HepG2 (cell line): ENCODE measurements at regions not wholly inside any gene's neighbourhood (a gene's known extent, or its start where the extent isn't known, plus 50 kb on each side); places are given as distances from the start of the nearest gene placed in this dataset.

ENCODE experiments used
- ATAC-seq: fragments of 200-7000 bp; cut with Tn5 transposase; 3 replicates; pipeline ENCODE4 v1.9.1; 2020; ENCODE audit warnings: mild to moderate bottlenecking, moderate library complexity
- BruUV-seq: library from RNA; stranded (reverse); fragments of 400-500 nt; replicated peaks from 2 replicates; lab custom pipeline; 2021; lab: Mats Ljungman, UMichigan
- CTCF ChIA-PET: fragments of 300-600 bp; formaldehyde crosslinking; extraction: SDS; loops from one replicate; lab custom pipeline; 2021; ENCODE audit warnings: low total read pairs, inconsistent platforms, low intra/inter-chr PET ratio; lab: Yijun Ruan, JAX
- POLR2A ChIA-PET: fragments of 350-600 bp; sonication (Branson Sonifier 250); formaldehyde crosslinking; loops from one replicate; lab custom pipeline; 2020; ENCODE audit warnings: antibody characterized with exemption, inconsistent platforms; lab: Yijun Ruan, JAX
- DNase-seq: peaks from one replicate; pipeline ENCODE4 v3.0.0-alpha.2; 2015; ENCODE audit warnings: low spot score
- FAIRE-seq: peaks from 3 replicates; lab custom pipeline; 2011; peaks lifted over from hg19 to GRCh38; lab: Jason Lieb, UNC
- H2AFZ ChIP-seq: one replicate; pipeline ENCODE4 v1.6.1; 2011; ENCODE audit warnings: low read length, inconsistent platforms
- H3K27ac ChIP-seq: fragments of 300-600 bp; 3 replicates; pipeline ENCODE4 v1.8.0; 2011; ENCODE audit warnings: mixed run types, mild to moderate bottlenecking, mixed read lengths, low read length, inconsistent platforms; ENCODE audit not compliant: insufficient read depth; ENCODE audit errors: extremely low read length
- H3K27me3 ChIP-seq, 2 experiments: fragments of 200-600 bp in 1 of 2; 2 replicates in 1 of 2; 3 replicates in 1 of 2; pipeline versions ENCODE4 v1.6.0 to v1.8.0; 2011; ENCODE audit warnings: low read length in 2 of 2, mild to moderate bottlenecking in 2 of 2, moderate library complexity in 2 of 2, inconsistent platforms in 1 of 2; ENCODE audit not compliant: insufficient read depth in 2 of 2, control insufficient read depth in 1 of 2
- H3K36me3 ChIP-seq, 2 experiments: fragments of 200-600 bp in 1 of 2; replicated peaks in 1 of 2; 2 replicates in 1 of 2; 3 replicates in 1 of 2; pipeline versions ENCODE4 v1.5.1 to v1.8.0; 2011; ENCODE audit warnings: low read length in 2 of 2, inconsistent platforms in 1 of 2; ENCODE audit not compliant: insufficient read depth in 2 of 2, control insufficient read depth in 1 of 2
- H3K4me1 ChIP-seq: 2 replicates; pipeline ENCODE4 v1.5.1; 2012; ENCODE audit warnings: low read length, inconsistent platforms; ENCODE audit not compliant: insufficient read depth
- H3K4me2 ChIP-seq: 2 replicates; pipeline ENCODE4 v1.6.0; 2011; ENCODE audit warnings: low read depth, low read length, inconsistent platforms
- H3K4me3 ChIP-seq, 3 experiments: fragments of 200-600 bp in 1 of 3; sonication (generic), shearing (Covaris generic) in 1 of 3; replicated peaks in 1 of 3; 2 replicates each; pipeline ENCODE4 v1.5.1; 2011 to 2016; ENCODE audit warnings: low read length in 3 of 3, inconsistent platforms in 2 of 3, low read depth in 2 of 3, mild to moderate bottlenecking in 2 of 3, control low read depth in 1 of 3, mixed read lengths in 1 of 3; ENCODE audit not compliant: insufficient read depth in 1 of 3
- H3K79me2 ChIP-seq: one replicate; pipeline ENCODE4 v1.6.1; 2011; ENCODE audit warnings: low read length, inconsistent platforms; ENCODE audit not compliant: insufficient read depth
- H3K9ac ChIP-seq: 2 replicates; pipeline ENCODE4 v1.6.0; 2011; ENCODE audit warnings: mild to moderate bottlenecking, low read depth, low read length, inconsistent platforms; ENCODE audit not compliant: insufficient read depth
- H3K9me3 ChIP-seq: 2 replicates; pipeline ENCODE4 v1.5.1; 2012; ENCODE audit warnings: mild to moderate bottlenecking, low read length
- H4K20me1 ChIP-seq: 2 replicates; pipeline ENCODE4 v1.6.0; 2011; ENCODE audit warnings: inconsistent platforms, mild to moderate bottlenecking, low read length, moderate library complexity; ENCODE audit not compliant: insufficient read depth
- GMEB2 ChIP-seq: IDR thresholded peaks from 2 replicates; pipeline ENCODE4 v1.6.1; 2016; ENCODE audit warnings: missing biosample characterization, missing genetic modification reagents, low read depth
- HNRNPL ChIP-seq: fragments of 200-400 bp; formaldehyde crosslinking; IDR thresholded peaks from 2 replicates; pipeline ENCODE4 v1.6.1; 2017; ENCODE audit warnings: mild to moderate bottlenecking, low read depth, low read length
- PHF21A ChIP-seq: sonication (generic); formaldehyde crosslinking; IDR thresholded peaks from 2 replicates; pipeline ENCODE4 v1.5.0; 2020; ENCODE audit warnings: mild to moderate bottlenecking, missing genetic modification reagents
- PREB ChIP-seq: sonication (generic); formaldehyde crosslinking; IDR thresholded peaks from 2 replicates; pipeline ENCODE4 v1.4.0; 2020; ENCODE audit warnings: missing genetic modification reagents
- REST ChIP-seq, 2 experiments: IDR thresholded peaks; 2 replicates each; pipeline ENCODE4 v1.6.1; 2011 to 2012; ENCODE audit warnings: low read length in 2 of 2, borderline replicate concordance in 1 of 2, low read depth in 1 of 2, mild to moderate bottlenecking in 1 of 2, moderate library complexity in 1 of 2
- SUZ12 ChIP-seq: fragments of 150-350 bp; IDR thresholded peaks from 2 replicates; pipeline ENCODE4 v1.6.1; 2014; ENCODE audit warnings: low read depth, low read length
- ZNF18 ChIP-seq: sonication (generic); formaldehyde crosslinking; IDR thresholded peaks from 2 replicates; pipeline ENCODE4 v1.8.0; 2022; ENCODE audit warnings: mild to moderate bottlenecking, missing genetic modification reagents; ENCODE audit not compliant: insufficient replicate concordance
- ZNF597 ChIP-seq: sonication (generic); formaldehyde crosslinking; IDR thresholded peaks from 2 replicates; pipeline ENCODE4 v1.5.0; 2020; ENCODE audit warnings: missing genetic modification reagents
- WGBS: methylation state at CpG from one replicate; pipeline ENCODE4 v1.1.6; 2017; ENCODE audit warnings: low lambda C conversion rate; 5-methylcytosine and 5-hydroxymethylcytosine counted together
- in situ Hi-C: cut with HindIII; loops from 2 replicates; pipeline ENCODE4 v1.10.0; 2017; ENCODE audit warnings: low pct_unique_long_range_greater_than_20kb; ENCODE audit not compliant: extremely low pct_ligation_motif_present
- intact Hi-C: fragments of 100-400 bp; cut with micrococcal nuclease; formaldehyde crosslinking; loops from one replicate; pipeline ENCODE4 v1.10.0; 2022; ENCODE audit not compliant: unreplicated experiment

- no peak for TF ChIP-seq REST (IDR thresholded peaks at IDR 0.05; ENCODE audit: borderline replicate concordance in 1 of 2, low read depth in 1 of 2, low read length in 2 of 2)
- no peak for TF ChIP-seq SUZ12
- BruUV-seq, result no TSS peak
- Histone ChIP-seq H3K4me3 (no peak overlapping the region), H3K36me3 (no peaks in the 10 kb centered on the region), H3K27me3 (no peaks in the 10 kb centered on the region), H3K4me2 (no peak overlapping the region), H3K79me2 (no peaks in the 10 kb centered on the region), H2AFZ (no peak overlapping the region), H3K9me3 (no peaks in the 10 kb centered on the region), H3K9ac (no peak overlapping the region), H4K20me1 (no peaks in the 10 kb centered on the region), H3K27ac (no peak overlapping the region), H3K4me1 (no peaks in the 10 kb centered on the region)
- in situ Hi-C loops (no loop called here), intact Hi-C loops (no loop called here)
- no peak for DNase-seq
- 3% methylated on average over 2 of the region's 2 CpGs for WGBS
- ChIA-PET POLR2A (no interaction called here), CTCF (no interaction called here)
- FAIRE-seq, result no peak
- ATAC-seq, result no peak
Measured at GRCh38 chr7:31418928-31419327, 78.4 kb upstream of the NEUROD6 start.

- no TSS peak for BruUV-seq
- POLR2A ChIA-PET, result no interaction called here
- no peak overlapping the region for H2AFZ ChIP-seq
- no peaks in the 10 kb centered on the region for H3K36me3 ChIP-seq
- in situ Hi-C loops (no loop called here), intact Hi-C loops (no loop called here)
- ATAC-seq (no peak), FAIRE-seq (no peak), DNase-seq (no peak)
- H3K4me1 ChIP-seq, result no peaks in the 10 kb centered on the region
- no peaks in the 10 kb centered on the region for H3K79me2 ChIP-seq
- H3K27ac ChIP-seq, result no peak overlapping the region
- CTCF ChIA-PET, result no interaction called here
- H3K4me3 ChIP-seq, result no peak overlapping the region
- no peaks in the 10 kb centered on the region for H3K9me3 ChIP-seq
- H4K20me1 ChIP-seq, result no peaks in the 10 kb centered on the region
- no peak overlapping the region for H3K9ac ChIP-seq
- 22% methylated on average over 3 of the region's 3 CpGs for WGBS
- no peaks in the 10 kb centered on the region for H3K27me3 ChIP-seq
- no peak overlapping the region for H3K4me2 ChIP-seq
- TF ChIP-seq PREB (CRISPR knock-in tag) (no peak), HNRNPL (no peak), ZNF18 (CRISPR knock-in tag) (no peak), ZNF597 (no peak), PHF21A (no peak), GMEB2 (CRISPR knock-in tag) (no peak)
Measured at GRCh38 chr7:31419505-31420055, 79.1 kb upstream of the NEUROD6 start.
